ENCODE measurements at regions not wholly inside any gene's neighbourhood (a gene's known extent, or its start where the extent isn't known, plus 50 kb on each side); places are given as distances from the start of the nearest gene placed in this dataset.

DNA sequence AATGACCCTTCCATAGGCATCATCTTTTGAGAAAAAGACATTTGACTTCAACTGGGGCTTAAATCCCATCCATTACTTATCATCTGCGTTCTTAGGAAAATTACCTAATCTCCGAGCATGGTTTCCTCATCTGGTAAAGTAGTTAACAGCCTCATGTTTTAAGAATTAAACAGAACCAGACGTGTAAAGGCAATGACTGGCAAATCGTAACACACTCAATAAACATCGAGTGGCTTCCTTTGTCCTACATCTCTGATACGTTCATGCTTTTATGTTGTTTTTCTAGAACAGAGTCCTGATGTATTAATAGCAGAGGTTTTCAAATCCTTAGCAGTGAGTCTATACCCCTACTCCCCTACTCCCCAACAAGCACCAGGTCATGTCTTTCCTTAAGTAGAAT is 189.7 kb upstream of the RGS6 start:
- TF ChIP-seq, protein P1, sequence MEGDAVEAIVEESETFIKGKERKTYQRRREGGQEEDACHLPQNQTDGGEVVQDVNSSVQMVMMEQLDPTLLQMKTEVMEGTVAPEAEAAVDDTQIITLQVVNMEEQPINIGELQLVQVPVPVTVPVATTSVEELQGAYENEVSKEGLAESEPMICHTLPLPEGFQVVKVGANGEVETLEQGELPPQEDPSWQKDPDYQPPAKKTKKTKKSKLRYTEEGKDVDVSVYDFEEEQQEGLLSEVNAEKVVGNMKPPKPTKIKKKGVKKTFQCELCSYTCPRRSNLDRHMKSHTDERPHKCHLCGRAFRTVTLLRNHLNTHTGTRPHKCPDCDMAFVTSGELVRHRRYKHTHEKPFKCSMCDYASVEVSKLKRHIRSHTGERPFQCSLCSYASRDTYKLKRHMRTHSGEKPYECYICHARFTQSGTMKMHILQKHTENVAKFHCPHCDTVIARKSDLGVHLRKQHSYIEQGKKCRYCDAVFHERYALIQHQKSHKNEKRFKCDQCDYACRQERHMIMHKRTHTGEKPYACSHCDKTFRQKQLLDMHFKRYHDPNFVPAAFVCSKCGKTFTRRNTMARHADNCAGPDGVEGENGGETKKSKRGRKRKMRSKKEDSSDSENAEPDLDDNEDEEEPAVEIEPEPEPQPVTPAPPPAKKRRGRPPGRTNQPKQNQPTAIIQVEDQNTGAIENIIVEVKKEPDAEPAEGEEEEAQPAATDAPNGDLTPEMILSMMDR (conservative IDR thresholded peaks at IDR 0.05; ENCODE audit: low read length): no peak
- no peak for TF ChIP-seq EZH2phosphoT487 (IDR thresholded peaks at IDR 0.05; ENCODE audit: borderline replicate concordance, low read depth, low read length)
